ENCODE measurements at regions not wholly inside any gene's neighbourhood (a gene's known extent, or its start where the extent isn't known, plus 50 kb on each side); places are given as distances from the start of the nearest gene placed in this dataset.
A peak's percentile ranks its signal among the peaks of the same experiment; 100 is the strongest.

- Histone ChIP-seq H3K4me3 (no peak overlapping the region), H3K4me1 (replicated peaks in 1 of 2; ENCODE audit: control insufficient read depth in 2 of 2, insufficient read depth in 2 of 2, low read length in 2 of 2) (no peaks in the 10 kb centered on the region), H2AFZ (ENCODE audit: low read depth, low read length) (no peak overlapping the region), H3K27me3 (ENCODE audit: control insufficient read depth in 2 of 2, insufficient read depth in 2 of 2, low read length in 2 of 2) (no peaks in the 10 kb centered on the region), H4K20me1 (replicated peaks; ENCODE audit: control insufficient read depth, insufficient read depth, low read length) (no peaks in the 10 kb centered on the region), H3K27ac (ENCODE audit: extremely low read depth, low read depth, low read length) (no peak overlapping the region), H3K9me3 (replicated peaks; ENCODE audit: control insufficient read depth, insufficient read depth, low read depth, low read length) (no peaks in the 10 kb centered on the region), H3K9me1 (ENCODE audit: control insufficient read depth, insufficient read depth, low read length) (no peaks in the 10 kb centered on the region), H3K4me2 (ENCODE audit: insufficient read depth, low read length) (no peak overlapping the region), H3K9ac (ENCODE audit: insufficient read depth in 1 of 2, low read depth in 2 of 2, low read length in 2 of 2) (no peak overlapping the region), H3K79me2 (ENCODE audit: control insufficient read depth, insufficient read depth, low read length) (no peaks in the 10 kb centered on the region), H3K36me3 (ENCODE audit: control insufficient read depth, insufficient read depth, low read length) (no peaks in the 10 kb centered on the region)
- intact Hi-C loops (cut with micrococcal nuclease) = no loop called here
- CTCF ChIA-PET (ENCODE audit: low intra/inter-chr PET ratio) = no interaction called here
- no peak for DNase-seq (ENCODE audit: extremely low read depth in 1 of 4, low spot score in 3 of 4)
- no peak for ATAC-seq
- POLR2A ChIA-PET = no interaction called here
- no peak for TF ChIP-seq ZC3H11A (IDR thresholded peaks at IDR 0.05; ENCODE audit: low read depth, low read length)
- no peak for TF ChIP-seq CHD7 (IDR thresholded peaks at IDR 0.05; ENCODE audit: low read depth, low read length)
- peak; percentile 20; the same call in 1 of the 2 replicates for TF ChIP-seq MAFG (tag; conservative IDR thresholded peaks at IDR 0.05)
- TF ChIP-seq AFF1 (IDR thresholded peaks at IDR 0.05; ENCODE audit: low read depth in 1 of 2, partially characterized antibody in 2 of 2) = no peak
- WGBS (ENCODE audit: insufficient coverage, low coverage, missing lambda C conversion rate) = 0% methylated on average over 1 of the region's 1 CpG
- no peak for FAIRE-seq
- BruUV-seq (replicated peaks) = no TSS peak
- in situ Hi-C loops (cut with MboI) = no loop called here
Observed at GRCh38 chr1:194161591-194161990, 975.2 kb upstream of the B3GALT2 start.

Data from K562 (cell line).